ENCODE measurements at regions not wholly inside any gene's neighbourhood (a gene's known extent, or its start where the extent isn't known, plus 50 kb on each side); places are given as distances from the start of the nearest gene placed in this dataset.

DNA sequence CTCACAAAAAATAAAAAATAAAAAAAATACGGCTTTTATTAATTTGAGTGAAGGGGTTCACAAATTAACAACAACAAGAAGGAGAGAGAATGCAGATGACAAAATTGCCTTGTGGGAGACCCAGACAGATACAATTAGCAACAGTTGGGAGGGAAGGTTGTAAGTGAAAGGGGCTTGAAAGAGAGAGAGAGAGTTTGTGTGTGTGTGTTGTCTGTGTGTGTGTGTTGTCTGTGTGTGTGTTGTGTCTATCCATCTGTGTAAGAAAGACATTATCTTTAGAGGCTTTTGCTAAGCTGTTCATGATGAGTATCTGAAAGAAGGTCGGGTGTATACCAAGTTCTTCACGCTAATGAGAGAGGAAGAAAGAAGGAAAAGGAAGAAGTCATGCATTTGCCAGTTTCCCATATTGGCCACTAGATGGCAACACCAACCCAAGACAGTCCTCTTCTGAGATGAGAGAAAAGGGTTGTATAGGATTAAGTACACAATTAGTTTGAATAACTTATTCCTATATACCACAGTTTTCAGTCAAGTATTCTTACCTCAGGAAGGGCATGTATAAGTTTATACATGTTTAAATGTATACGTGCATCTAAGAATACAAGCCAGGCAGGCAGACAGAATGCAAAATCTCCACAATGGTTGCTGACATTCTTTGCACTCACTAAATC is 63.7 kb upstream of the CD2AP start:
- dilution Hi-C loops (cut with HindIII; ENCODE audit: low sequenced_read_pairs, unreplicated experiment): no loop called here
- peak; percentile 69 for DNase-seq
- Histone ChIP-seq H2AK9ac (replicated peaks; ENCODE audit: low read depth, low read length, poor library complexity) (no peak overlapping the region), H2BK5ac (ENCODE audit: low read depth, low read length, poor library complexity, severe bottlenecking) (no peak overlapping the region), H3K4me1 (ENCODE audit: control insufficient read depth, insufficient read depth, low read length) (peaks cover 2% of the 10 kb centered on the region; the same call in 1 of the 2 replicates), H3K4me3 (ENCODE audit: insufficient read depth, low read depth, low read length) (peak overlapping the region; percentile 25), H3K36me3 (ENCODE audit: control insufficient read depth, insufficient read depth, low read length) (no peaks in the 10 kb centered on the region), H2AFZ (replicated peaks; ENCODE audit: low read length, poor library complexity) (peak overlapping the region; percentile 64), H3K4ac (ENCODE audit: low read depth, low read length) (no peak overlapping the region), H3K9me1 (ENCODE audit: insufficient read depth, low read length) (no peaks in the 10 kb centered on the region), H3K4me2 (ENCODE audit: low read depth, low read length) (peak overlapping the region; percentile 94), H4K8ac (ENCODE audit: low read depth in 2 of 2, low read length in 2 of 2) (peak overlapping the region in 1 of 2 experiments; percentile 50; a peak in 1 of 4 replicates), H3K23ac (ENCODE audit: low read depth, low read length) (peak overlapping the region; percentile 73; the same call in 1 of the 2 replicates), H2BK15ac (ENCODE audit: low read depth, low read length) (no peak overlapping the region), H3K27me3 (ENCODE audit: control insufficient read depth, insufficient read depth, low read length) (no peaks in the 10 kb centered on the region), H3K14ac (replicated peaks; ENCODE audit: low read depth, low read length) (peak overlapping the region; percentile 46; the same call in 1 of the 2 replicates), H2BK120ac (ENCODE audit: low read depth, low read length) (no peak overlapping the region), H3K18ac (ENCODE audit: low read depth, low read length) (no peak overlapping the region), H3K56ac (ENCODE audit: extremely low read depth, insufficient read depth, low read length) (no peak overlapping the region; the same call in 1 of the 2 replicates), H4K5ac (ENCODE audit: low read depth, low read length) (no peak overlapping the region), H2AK5ac (ENCODE audit: low read depth, low read length) (no peak overlapping the region), H3K9me3 (ENCODE audit: control insufficient read depth, insufficient read depth, low read length) (no peaks in the 10 kb centered on the region), H3K79me1 (ENCODE audit: low read depth in 1 of 2, low read length in 2 of 2) (no peaks in the 10 kb centered on the region), H4K91ac (ENCODE audit: insufficient read depth, low read depth, low read length) (no peak overlapping the region), H3K9ac (ENCODE audit: low read depth, low read length) (no peak overlapping the region; the same call in 1 of the 2 replicates), H3K27ac (ENCODE audit: insufficient read depth, low read length) (no peak overlapping the region), H2BK20ac (ENCODE audit: low read depth, low read length) (no peak overlapping the region), H4K20me1 (ENCODE audit: insufficient read depth, low read length) (no peaks in the 10 kb centered on the region)
- in situ Hi-C loops (cut with MboI; ENCODE audit: low sequenced_read_pairs): no loop called here
- ATAC-seq (ENCODE audit: low read depth): peak; percentile 95
- no CpG with 5 or more reads among the region's 4 CpGs for WGBS, 2 experiments (ENCODE audit: extremely low coverage in 2 of 2, insufficient read length in 1 of 2)
- no TSS peak for BruUV-seq (replicated peaks)
- POLR2A ChIA-PET (ENCODE audit: unreplicated experiment): interaction anchor here (0.6 kb wide), 1 partner anchor 425 kb away, joined by 4 read pairs; no protein-coding TSS in a partner anchor
- TF ChIP-seq RAD21 (IDR thresholded peaks at IDR 0.05; ENCODE audit: low read length): peak; percentile 82
- TF ChIP-seq POLR2A (IDR thresholded peaks at IDR 0.05; ENCODE audit: low read depth, low read length): no peak
- TF ChIP-seq, protein P1, sequence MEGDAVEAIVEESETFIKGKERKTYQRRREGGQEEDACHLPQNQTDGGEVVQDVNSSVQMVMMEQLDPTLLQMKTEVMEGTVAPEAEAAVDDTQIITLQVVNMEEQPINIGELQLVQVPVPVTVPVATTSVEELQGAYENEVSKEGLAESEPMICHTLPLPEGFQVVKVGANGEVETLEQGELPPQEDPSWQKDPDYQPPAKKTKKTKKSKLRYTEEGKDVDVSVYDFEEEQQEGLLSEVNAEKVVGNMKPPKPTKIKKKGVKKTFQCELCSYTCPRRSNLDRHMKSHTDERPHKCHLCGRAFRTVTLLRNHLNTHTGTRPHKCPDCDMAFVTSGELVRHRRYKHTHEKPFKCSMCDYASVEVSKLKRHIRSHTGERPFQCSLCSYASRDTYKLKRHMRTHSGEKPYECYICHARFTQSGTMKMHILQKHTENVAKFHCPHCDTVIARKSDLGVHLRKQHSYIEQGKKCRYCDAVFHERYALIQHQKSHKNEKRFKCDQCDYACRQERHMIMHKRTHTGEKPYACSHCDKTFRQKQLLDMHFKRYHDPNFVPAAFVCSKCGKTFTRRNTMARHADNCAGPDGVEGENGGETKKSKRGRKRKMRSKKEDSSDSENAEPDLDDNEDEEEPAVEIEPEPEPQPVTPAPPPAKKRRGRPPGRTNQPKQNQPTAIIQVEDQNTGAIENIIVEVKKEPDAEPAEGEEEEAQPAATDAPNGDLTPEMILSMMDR (conservative IDR thresholded peaks at IDR 0.05; ENCODE audit: low read depth, low read length): peak; percentile 91
- no peak for TF ChIP-seq FOS (IDR thresholded peaks at IDR 0.05; ENCODE audit: low read depth, low read length)
- TF ChIP-seq SMC3 (IDR thresholded peaks at IDR 0.05; ENCODE audit: low read depth, low read length): peak; percentile 70
- TF ChIP-seq, protein P2, sequence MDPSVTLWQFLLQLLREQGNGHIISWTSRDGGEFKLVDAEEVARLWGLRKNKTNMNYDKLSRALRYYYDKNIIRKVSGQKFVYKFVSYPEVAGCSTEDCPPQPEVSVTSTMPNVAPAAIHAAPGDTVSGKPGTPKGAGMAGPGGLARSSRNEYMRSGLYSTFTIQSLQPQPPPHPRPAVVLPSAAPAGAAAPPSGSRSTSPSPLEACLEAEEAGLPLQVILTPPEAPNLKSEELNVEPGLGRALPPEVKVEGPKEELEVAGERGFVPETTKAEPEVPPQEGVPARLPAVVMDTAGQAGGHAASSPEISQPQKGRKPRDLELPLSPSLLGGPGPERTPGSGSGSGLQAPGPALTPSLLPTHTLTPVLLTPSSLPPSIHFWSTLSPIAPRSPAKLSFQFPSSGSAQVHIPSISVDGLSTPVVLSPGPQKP (IDR thresholded peaks at IDR 0.05; ENCODE audit: borderline replicate concordance, low read depth, low read length): no peak
- intact Hi-C loops (cut with micrococcal nuclease): loop anchor here (1.0 to 10.0 kb wide), 7 partner anchors 63 to 366 kb away; partner anchors contain the start of gene CD2AP
- CTCF ChIA-PET: interaction anchor here (1.1 to 1.5 kb wide), 4 partner anchors 10 to 374 kb away, joined by 3 to 5 read pairs (median 3); no protein-coding TSS in a partner anchor

All from IMR-90 (cell line).